ENCODE measurements at regions not wholly inside any gene's neighbourhood (a gene's known extent, or its start where the extent isn't known, plus 50 kb on each side); places are given as distances from the start of the nearest gene placed in this dataset.

DNA sequence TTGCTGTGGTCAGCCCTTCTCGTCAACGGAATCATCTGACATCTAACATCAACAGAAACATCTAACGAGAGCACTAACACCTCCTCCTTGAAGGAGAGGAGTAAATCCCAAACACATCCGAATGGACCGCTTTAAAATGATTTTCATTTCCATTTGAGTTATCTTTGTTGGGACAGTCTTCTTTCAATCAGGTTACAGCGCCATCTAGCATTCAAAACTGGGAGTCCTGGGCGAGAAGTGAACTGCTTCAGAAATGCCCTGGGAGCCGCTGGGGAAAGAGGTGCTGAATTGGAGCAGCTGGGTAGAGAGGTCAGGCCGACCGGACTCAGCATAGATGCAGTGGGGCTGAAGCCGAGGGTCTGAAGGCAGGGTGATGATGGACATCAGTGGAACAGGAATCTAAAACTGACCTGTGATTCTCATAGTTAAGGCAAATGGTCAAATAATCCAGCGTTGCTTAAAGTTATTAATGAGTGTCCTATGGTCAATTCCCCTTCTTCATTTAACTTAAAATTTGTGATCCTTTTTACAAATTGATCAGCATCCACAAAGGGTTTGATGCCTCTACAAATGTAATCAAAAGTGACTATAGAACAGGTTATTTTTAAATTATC lies 170.0 kb upstream of the NDN start:
- H3K9me3 ChIP-seq (replicated peaks; ENCODE audit: control insufficient read depth, insufficient read depth, low read length) = no peaks in the 10 kb centered on the region; the same call in 2 of the 3 replicates
- ChIA-PET CTCF (no interaction called here), SMC1A (ENCODE audit: uncharacterized antibody, unreplicated experiment) (no interaction called here), RAD21 (ENCODE audit: unreplicated experiment) (no interaction called here), POLR2A (no interaction called here)
- no peak overlapping the region for H3K9ac ChIP-seq (ENCODE audit: control insufficient read depth, insufficient read depth, low read length)
- H3K4me2 ChIP-seq (ENCODE audit: control insufficient read depth, insufficient read depth) = no peak overlapping the region
- H3K27me3 ChIP-seq (replicated peaks in 1 of 2; ENCODE audit: control insufficient read depth in 2 of 2, insufficient read depth in 2 of 2, low read length in 1 of 2) = no peaks in the 10 kb centered on the region
- DNase-seq (ENCODE audit: low read depth, low spot score) (no peak), FAIRE-seq (no peak), ATAC-seq (no peak)
- in situ Hi-C loops (cut with MboI) (no loop called here), intact Hi-C loops (cut with micrococcal nuclease; ENCODE audit: unreplicated experiment) (loop anchor here (10.0 kb wide), 1 partner anchor 58 kb away; no protein-coding TSS in a partner anchor)
- 27% methylated on average over 12 of the region's 12 CpGs for WGBS (ENCODE audit: insufficient coverage, insufficient replicate concordance, low lambda C conversion rate, missing lambda C conversion rate)
- H3K4me3 ChIP-seq = no peak overlapping the region
- TF ChIP-seq EED (IDR thresholded peaks at IDR 0.05; ENCODE audit: low read depth) (no peak), TAF1 (IDR thresholded peaks at IDR 0.05; ENCODE audit: borderline replicate concordance, low read depth, low read length) (no peak), RAD51 (IDR thresholded peaks at IDR 0.05) (no peak), CHD2 (IDR thresholded peaks at IDR 0.05; ENCODE audit: borderline replicate concordance, low read depth, low read length) (no peak), MTA3 (IDR thresholded peaks at IDR 0.05; ENCODE audit: borderline replicate concordance, low read length) (no peak), EGR1 (IDR thresholded peaks at IDR 0.05; ENCODE audit: borderline replicate concordance in 1 of 2, low read depth in 2 of 2, low read length in 2 of 2) (no peak), BRCA1 (IDR thresholded peaks at IDR 0.05; ENCODE audit: low read depth, low read length) (no peak), SREBF2 (IDR thresholded peaks at IDR 0.05; ENCODE audit: low read length) (no peak), PAX8 (IDR thresholded peaks at IDR 0.05) (no peak), MYC (IDR thresholded peaks at IDR 0.05; ENCODE audit: insufficient read depth, insufficient read length, insufficient replicate concordance, low read length, severe bottlenecking) (no peak), FOS (IDR thresholded peaks at IDR 0.05; ENCODE audit: borderline replicate concordance, extremely low read depth, insufficient read length) (no peak), ZNF622 (IDR thresholded peaks at IDR 0.05) (no peak), SUZ12 (IDR thresholded peaks at IDR 0.05; ENCODE audit: unreplicated experiment) (no peak), SKIL (IDR thresholded peaks at IDR 0.05; ENCODE audit: low read depth, poor library complexity, severe bottlenecking) (no peak), EZH2 (IDR thresholded peaks at IDR 0.05; ENCODE audit: borderline replicate concordance, control insufficient read depth, low read depth, low read length) (no peak), LARP7 (IDR thresholded peaks at IDR 0.05) (no peak), CBFB (IDR thresholded peaks at IDR 0.05; ENCODE audit: low read depth) (no peak), TCF7 (IDR thresholded peaks at IDR 0.05; ENCODE audit: borderline replicate concordance) (no peak)
- TF ChIP-seq, protein P1, sequence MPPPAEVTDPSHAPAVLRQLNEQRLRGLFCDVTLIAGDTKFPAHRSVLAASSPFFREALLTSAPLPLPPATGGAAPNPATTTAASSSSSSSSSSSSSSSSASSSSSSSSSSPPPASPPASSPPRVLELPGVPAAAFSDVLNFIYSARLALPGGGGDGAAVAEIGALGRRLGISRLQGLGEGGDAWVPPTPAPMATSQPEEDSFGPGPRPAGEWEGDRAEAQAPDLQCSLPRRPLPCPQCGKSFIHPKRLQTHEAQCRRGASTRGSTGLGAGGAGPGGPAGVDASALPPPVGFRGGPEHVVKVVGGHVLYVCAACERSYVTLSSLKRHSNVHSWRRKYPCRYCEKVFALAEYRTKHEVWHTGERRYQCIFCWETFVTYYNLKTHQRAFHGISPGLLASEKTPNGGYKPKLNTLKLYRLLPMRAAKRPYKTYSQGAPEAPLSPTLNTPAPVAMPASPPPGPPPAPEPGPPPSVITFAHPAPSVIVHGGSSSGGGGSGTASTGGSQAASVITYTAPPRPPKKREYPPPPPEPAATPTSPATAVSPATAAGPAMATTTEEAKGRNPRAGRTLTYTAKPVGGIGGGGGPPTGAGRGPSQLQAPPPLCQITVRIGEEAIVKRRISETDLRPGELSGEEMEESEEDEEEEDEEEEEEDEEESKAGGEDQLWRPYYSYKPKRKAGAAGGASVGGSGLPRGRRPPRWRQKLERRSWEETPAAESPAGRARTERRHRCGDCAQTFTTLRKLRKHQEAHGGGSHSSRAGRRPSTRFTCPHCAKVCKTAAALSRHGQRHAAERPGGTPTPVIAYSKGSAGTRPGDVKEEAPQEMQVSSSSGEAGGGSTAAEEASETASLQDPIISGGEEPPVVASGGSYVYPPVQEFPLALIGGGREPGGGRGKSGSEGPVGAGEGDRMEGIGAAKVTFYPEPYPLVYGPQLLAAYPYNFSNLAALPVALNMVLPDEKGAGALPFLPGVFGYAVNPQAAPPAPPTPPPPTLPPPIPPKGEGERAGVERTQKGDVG (CRISPR knock-in tag; IDR thresholded peaks at IDR 0.05) = no peak
- TF ChIP-seq, protein P2, sequence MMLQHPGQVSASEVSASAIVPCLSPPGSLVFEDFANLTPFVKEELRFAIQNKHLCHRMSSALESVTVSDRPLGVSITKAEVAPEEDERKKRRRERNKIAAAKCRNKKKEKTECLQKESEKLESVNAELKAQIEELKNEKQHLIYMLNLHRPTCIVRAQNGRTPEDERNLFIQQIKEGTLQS (IDR thresholded peaks at IDR 0.05; ENCODE audit: borderline replicate concordance, extremely low read depth, low read depth, low read length) = no peak
- H2AFZ ChIP-seq (ENCODE audit: control insufficient read depth, low read depth, low read length) = no peak overlapping the region
- no peaks in the 10 kb centered on the region for H3K4me1 ChIP-seq (ENCODE audit: control insufficient read depth, insufficient read depth, low read length)
- no peaks in the 10 kb centered on the region for H4K20me1 ChIP-seq (ENCODE audit: control insufficient read depth, insufficient read depth)
- H3K27ac ChIP-seq (ENCODE audit: control insufficient read depth, insufficient read depth) = no peak overlapping the region
- no peaks in the 10 kb centered on the region for H3K79me2 ChIP-seq (ENCODE audit: control insufficient read depth, insufficient read depth, low read length)
- BruUV-seq (replicated peaks) = no TSS peak
- H3K36me3 ChIP-seq (ENCODE audit: control insufficient read depth in 2 of 2, insufficient read depth in 2 of 2, low read length in 1 of 2) = no peaks in the 10 kb centered on the region

Measured in GM12878 (cell line).